Activated T-cell treated with anti-CD3 and anti-CD28 coated beads, Interleukin-2, amount 50 U/mL, for 72 hours (primary cell): ENCODE measurements at regions not wholly inside any gene's neighbourhood (a gene's known extent, or its start where the extent isn't known, plus 50 kb on each side); places are given as distances from the start of the nearest gene placed in this dataset.

ENCODE experiments used
- ATAC-seq, 2 donors: fragments of 150-1000 bp; cut with Tn5 transposase; replicated peaks in 1 of 2; 2 replicates each; pipeline ENCODE4 v1.10.0; 2021; ENCODE audit warnings: moderate library complexity in 2 of 2, mild to moderate bottlenecking in 1 of 2
- DNase-seq, 2 donors: peaks; one replicate each; pipeline ENCODE4 v3.0.0; 2021 to 2022; ENCODE audit warnings: mixed read lengths in 1 of 2
- H3K27ac Mint-ChIP-seq: one replicate; pipeline ENCODE4 v1.8.0; 2022; ENCODE audit warnings: mild to moderate bottlenecking, moderate library complexity, mixed read lengths
- H3K27me3 Mint-ChIP-seq: one replicate; pipeline ENCODE4 v1.8.0; 2022; ENCODE audit warnings: low read depth, mixed read lengths
- H3K36me3 Mint-ChIP-seq, 2 donors: one replicate each; pipeline ENCODE4 v1.8.0; 2022; ENCODE audit warnings: mixed read lengths in 2 of 2, mild to moderate bottlenecking in 1 of 2; ENCODE audit not compliant: insufficient read depth in 2 of 2
- H3K4me1 Mint-ChIP-seq: one replicate; pipeline ENCODE4 v1.8.0; 2022; ENCODE audit warnings: low read depth, mixed read lengths
- H3K4me3 Mint-ChIP-seq, 2 donors: one replicate each; pipeline ENCODE4 v1.8.0; 2022; ENCODE audit warnings: mild to moderate bottlenecking in 2 of 2, mixed read lengths in 2 of 2, moderate library complexity in 2 of 2
- H3K9me3 Mint-ChIP-seq, 2 donors: one replicate each; pipeline ENCODE4 v1.8.0; 2022; ENCODE audit warnings: mixed read lengths in 2 of 2

- DNase-seq (no peak), ATAC-seq (no peak)
- no peaks in the 10 kb centered on the region for H3K27me3 Mint-ChIP-seq
- H3K36me3 Mint-ChIP-seq, result no peaks in the 10 kb centered on the region
- no peak overlapping the region for H3K27ac Mint-ChIP-seq
- H3K4me1 Mint-ChIP-seq, result no peaks in the 10 kb centered on the region
- no peaks in the 10 kb centered on the region for H3K9me3 Mint-ChIP-seq
- no peak overlapping the region for H3K4me3 Mint-ChIP-seq
These were observed 129.3 kb upstream of the SPACA7 start for GRCh38 chr13:112246731-112247470.

GRCh38 chr13:112247471-112248405, 128.4 kb upstream of the SPACA7 start:
- H3K4me3 Mint-ChIP-seq, result no peak overlapping the region
- no peaks in the 10 kb centered on the region for H3K36me3 Mint-ChIP-seq
- no peaks in the 10 kb centered on the region for H3K4me1 Mint-ChIP-seq
- DNase-seq (no peak), ATAC-seq (no peak)
- no peaks in the 10 kb centered on the region for H3K27me3 Mint-ChIP-seq
- no peaks in the 10 kb centered on the region for H3K9me3 Mint-ChIP-seq
- H3K27ac Mint-ChIP-seq, result no peak overlapping the region

- Mint-ChIP-seq H3K36me3 (no peaks in the 10 kb centered on the region), H3K4me1 (no peaks in the 10 kb centered on the region), H3K9me3 (no peaks in the 10 kb centered on the region), H3K27ac (no peak overlapping the region), H3K27me3 (no peaks in the 10 kb centered on the region), H3K4me3 (no peak overlapping the region)
- ATAC-seq, result no peak
- no peak for DNase-seq
These were observed 127.8 kb upstream of the SPACA7 start for GRCh38 chr13:112248406-112248760.

GRCh38 chr13:112248862-112249592, 127.1 kb upstream of the SPACA7 start:
- no peak for ATAC-seq
- no peaks in the 10 kb centered on the region for H3K36me3 Mint-ChIP-seq
- no peaks in the 10 kb centered on the region for H3K4me1 Mint-ChIP-seq
- no peaks in the 10 kb centered on the region for H3K9me3 Mint-ChIP-seq
- H3K4me3 Mint-ChIP-seq, result no peak overlapping the region
- H3K27ac Mint-ChIP-seq, result no peak overlapping the region
- H3K27me3 Mint-ChIP-seq, result peaks cover 5% of the 10 kb centered on the region
- no peak for DNase-seq

- Mint-ChIP-seq H3K9me3 (no peaks in the 10 kb centered on the region), H3K4me3 (no peak overlapping the region), H3K36me3 (no peaks in the 10 kb centered on the region), H3K27me3 (peaks cover 7% of the 10 kb centered on the region), H3K27ac (no peak overlapping the region), H3K4me1 (no peaks in the 10 kb centered on the region)
- DNase-seq, result no peak
- ATAC-seq, result no peak
These were observed 126.2 kb upstream of the SPACA7 start for GRCh38 chr13:112249644-112250610.

- Mint-ChIP-seq H3K27me3 (peaks cover 7% of the 10 kb centered on the region), H3K36me3 (no peaks in the 10 kb centered on the region), H3K9me3 (no peaks in the 10 kb centered on the region), H3K4me1 (no peaks in the 10 kb centered on the region), H3K27ac (no peak overlapping the region), H3K4me3 (no peak overlapping the region)
- DNase-seq (no peak), ATAC-seq (no peak)
These were observed 125.2 kb upstream of the SPACA7 start for GRCh38 chr13:112250788-112251445.

- Mint-ChIP-seq H3K27ac (no peak overlapping the region), H3K4me1 (no peaks in the 10 kb centered on the region), H3K27me3 (peaks cover 7% of the 10 kb centered on the region), H3K36me3 (no peaks in the 10 kb centered on the region), H3K9me3 (no peaks in the 10 kb centered on the region), H3K4me3 (no peak overlapping the region)
- DNase-seq (no peak), ATAC-seq (no peak)
These were observed 124.1 kb upstream of the SPACA7 start for GRCh38 chr13:112251930-112252585.

- DNase-seq, result no peak
- H3K36me3 Mint-ChIP-seq, result no peaks in the 10 kb centered on the region
- H3K9me3 Mint-ChIP-seq, result no peaks in the 10 kb centered on the region
- H3K4me3 Mint-ChIP-seq, result no peak overlapping the region
- H3K4me1 Mint-ChIP-seq, result no peaks in the 10 kb centered on the region
- peaks cover 7% of the 10 kb centered on the region for H3K27me3 Mint-ChIP-seq
- ATAC-seq, result no peak
- no peak overlapping the region for H3K27ac Mint-ChIP-seq
These were observed 123.2 kb upstream of the SPACA7 start for GRCh38 chr13:112252804-112253590.

GRCh38 chr13:112253631-112254030, 122.5 kb upstream of the SPACA7 start:
- DNase-seq, result no peak
- Mint-ChIP-seq H3K4me3 (no peak overlapping the region), H3K36me3 (no peaks in the 10 kb centered on the region), H3K27me3 (peaks cover 7% of the 10 kb centered on the region), H3K9me3 (no peaks in the 10 kb centered on the region), H3K4me1 (no peaks in the 10 kb centered on the region), H3K27ac (no peak overlapping the region)
- ATAC-seq, result no peak

- ATAC-seq (no peak), DNase-seq (no peak)
- peaks cover 0 to 2% of the 10 kb centered on the region in 2 donors for H3K9me3 Mint-ChIP-seq
- H3K36me3 Mint-ChIP-seq, result no peaks in the 10 kb centered on the region
- no peak overlapping the region for H3K4me3 Mint-ChIP-seq
- no peaks in the 10 kb centered on the region for H3K4me1 Mint-ChIP-seq
- H3K27me3 Mint-ChIP-seq, result peaks cover 7% of the 10 kb centered on the region
- H3K27ac Mint-ChIP-seq, result no peak overlapping the region
These were observed 121.9 kb upstream of the SPACA7 start for GRCh38 chr13:112254061-112254818.
